Esophagus (tissue), 2 donors: ENCODE measurements at regions not wholly inside any gene's neighbourhood (a gene's known extent, or its start where the extent isn't known, plus 50 kb on each side); places are given as distances from the start of the nearest gene placed in this dataset.

Experiments
- H3K27ac ChIP-seq, 2 donors: one replicate each; pipeline ENCODE4 v1.5.1; 2013; ENCODE audit warnings: low read depth in 2 of 2, mild to moderate bottlenecking in 2 of 2, inconsistent platforms in 1 of 2, low read length in 1 of 2, moderate library complexity in 1 of 2
- H3K27me3 ChIP-seq, 2 donors: one replicate each; pipeline ENCODE4 v1.6.1; 2013; ENCODE audit warnings: low read length in 2 of 2, control low read depth in 1 of 2, mild to moderate bottlenecking in 1 of 2; ENCODE audit not compliant: insufficient read depth in 2 of 2, control insufficient read depth in 1 of 2
- H3K36me3 ChIP-seq, 2 donors: one replicate each; pipeline ENCODE4 v1.6.1; 2013; ENCODE audit warnings: low read length in 1 of 2; ENCODE audit not compliant: control insufficient read depth in 2 of 2, insufficient read depth in 2 of 2
- H3K4me1 ChIP-seq, 2 donors: one replicate each; pipeline ENCODE4 v1.6.1; 2013; ENCODE audit warnings: low read length in 1 of 2; ENCODE audit not compliant: control insufficient read depth in 2 of 2, insufficient read depth in 2 of 2
- H3K4me3 ChIP-seq, 2 donors: one replicate each; pipeline ENCODE4 v1.5.1; 2013; ENCODE audit warnings: low read length in 2 of 2, mild to moderate bottlenecking in 2 of 2, low read depth in 1 of 2, moderate library complexity in 1 of 2
- H3K9me3 ChIP-seq, 2 donors: one replicate each; pipeline ENCODE4 v1.6.1; 2013; ENCODE audit warnings: mild to moderate bottlenecking in 2 of 2, low read depth in 1 of 2, low read length in 1 of 2, moderate library complexity in 1 of 2; ENCODE audit not compliant: control insufficient read depth in 2 of 2, insufficient read depth in 1 of 2
- whole genome bisulfite sequencing, 2 donors: extraction: QIAGEN DNeasy Blood & Tissue Kit; methylation state at CpG; one replicate each; pipeline ENCODE4 v1.1.7; 2013; 5-methylcytosine and 5-hydroxymethylcytosine counted together
- donor health status: healthy with polysubstance abuse.
- donor health status: Bipolar disorder and iron deficiency.

- Histone ChIP-seq H3K4me3 (no peak overlapping the region), H3K9me3 (no peaks in the 10 kb centered on the region), H3K27ac (no peak overlapping the region), H3K36me3 (no peaks in the 10 kb centered on the region), H3K27me3 (no peaks in the 10 kb centered on the region), H3K4me1 (no peaks in the 10 kb centered on the region)
- 68 to 70% methylated on average over 2 of the region's 2 CpGs for WGBS, 2 donors
Observed at GRCh38 chr14:86257973-86258372, 728.0 kb downstream of the FLRT2 start.

GRCh38 chr14:86243158-86243557 lies 713.2 kb downstream of the FLRT2 start:
- Histone ChIP-seq H3K4me1 (no peaks in the 10 kb centered on the region), H3K27me3 (no peaks in the 10 kb centered on the region), H3K9me3 (no peaks in the 10 kb centered on the region), H3K4me3 (no peak overlapping the region), H3K27ac (no peak overlapping the region), H3K36me3 (no peaks in the 10 kb centered on the region)

GRCh38 chr14:86237733-86238132 lies 707.8 kb downstream of the FLRT2 start:
- Histone ChIP-seq H3K4me3 (no peak overlapping the region), H3K36me3 (no peaks in the 10 kb centered on the region), H3K9me3 (no peaks in the 10 kb centered on the region), H3K27me3 (no peaks in the 10 kb centered on the region), H3K27ac (no peak overlapping the region), H3K4me1 (no peaks in the 10 kb centered on the region)
- 66 to 67% methylated on average over 4 of the region's 4 CpGs for WGBS, 2 donors

- no peak overlapping the region for H3K27ac ChIP-seq
- no peaks in the 10 kb centered on the region for H3K4me1 ChIP-seq
- WGBS, 2 donors = 41% methylated on average over 3 of the region's 3 CpGs
- peaks cover 3 to 7% of the 10 kb centered on the region in 2 donors for H3K9me3 ChIP-seq
- no peaks in the 10 kb centered on the region for H3K27me3 ChIP-seq
- H3K4me3 ChIP-seq = no peak overlapping the region
- no peaks in the 10 kb centered on the region for H3K36me3 ChIP-seq
Observed at GRCh38 chr14:86221755-86222154, 691.8 kb downstream of the FLRT2 start.

GRCh38 chr14:86221000-86221399 lies 691.1 kb downstream of the FLRT2 start:
- no peak overlapping the region for H3K4me3 ChIP-seq
- H3K36me3 ChIP-seq = no peaks in the 10 kb centered on the region
- peaks cover 3 to 7% of the 10 kb centered on the region in 2 donors for H3K9me3 ChIP-seq
- no peaks in the 10 kb centered on the region for H3K27me3 ChIP-seq
- H3K27ac ChIP-seq = no peak overlapping the region
- WGBS, 2 donors = 59 to 63% methylated on average over 3 of the region's 3 CpGs
- no peaks in the 10 kb centered on the region for H3K4me1 ChIP-seq

GRCh38 chr14:86217523-86217922 lies 687.6 kb downstream of the FLRT2 start:
- 77 to 78% methylated on average over 14 of the region's 14 CpGs for WGBS, 2 donors
- no peaks in the 10 kb centered on the region for H3K27me3 ChIP-seq

GRCh38 chr14:86203843-86204242 lies 673.9 kb downstream of the FLRT2 start:
- Histone ChIP-seq H3K36me3 (no peaks in the 10 kb centered on the region), H3K9me3 (no peaks in the 10 kb centered on the region), H3K4me1 (no peaks in the 10 kb centered on the region), H3K4me3 (no peak overlapping the region), H3K27me3 (no peaks in the 10 kb centered on the region), H3K27ac (no peak overlapping the region)
- WGBS, 2 donors = 68 to 69% methylated on average over 1 of the region's 1 CpG

More at GRCh38 chr14:86217523-86217922, 687.6 kb downstream of the FLRT2 start:
- Histone ChIP-seq H3K4me3 (no peak overlapping the region), H3K4me1 (no peaks in the 10 kb centered on the region), H3K9me3 (peaks cover 3 to 7% of the 10 kb centered on the region in 2 donors), H3K36me3 (no peaks in the 10 kb centered on the region), H3K27ac (no peak overlapping the region)

GRCh38 chr14:86196471-86196870 lies 666.5 kb downstream of the FLRT2 start:
- Histone ChIP-seq H3K9me3 (peaks cover 0 to 4% of the 10 kb centered on the region in 2 donors), H3K4me1 (no peaks in the 10 kb centered on the region), H3K36me3 (no peaks in the 10 kb centered on the region), H3K27ac (no peak overlapping the region), H3K4me3 (no peak overlapping the region), H3K27me3 (no peaks in the 10 kb centered on the region)
- WGBS, 2 donors = 46 to 47% methylated on average over 4 of the region's 4 CpGs

- Histone ChIP-seq H3K4me1 (no peaks in the 10 kb centered on the region), H3K9me3 (peaks cover 0 to 4% of the 10 kb centered on the region in 2 donors), H3K4me3 (no peak overlapping the region), H3K27ac (no peak overlapping the region), H3K36me3 (no peaks in the 10 kb centered on the region), H3K27me3 (no peaks in the 10 kb centered on the region)
- WGBS, 2 donors = 76 to 81% methylated on average over 3 of the region's 3 CpGs
Observed at GRCh38 chr14:86193756-86194155, 663.8 kb downstream of the FLRT2 start.

GRCh38 chr14:86179980-86180379 lies 650.0 kb downstream of the FLRT2 start:
- Histone ChIP-seq H3K36me3 (no peaks in the 10 kb centered on the region), H3K4me1 (no peaks in the 10 kb centered on the region), H3K9me3 (no peaks in the 10 kb centered on the region), H3K4me3 (no peak overlapping the region), H3K27ac (no peak overlapping the region), H3K27me3 (no peaks in the 10 kb centered on the region)
- WGBS, 2 donors = 66 to 71% methylated on average over 6 of the region's 6 CpGs
